Stimulated activated CD4-positive, alpha-beta T cell treated with anti-CD3 and anti-CD28 coated beads, TNF-alpha, amount 100 ng/mL, for 48 hours (primary cell): ENCODE measurements at regions not wholly inside any gene's neighbourhood (a gene's known extent, or its start where the extent isn't known, plus 50 kb on each side); places are given as distances from the start of the nearest gene placed in this dataset.

Source experiments
- DNase-seq, 3 donors: peaks; one replicate each; pipeline ENCODE4 v3.0.0-alpha.2; 2020; ENCODE audit warnings: low read depth in 3 of 3

GRCh38 chr11:92533657-92534335, 309.2 kb downstream of the FAT3 start:
- DNase-seq: no peak

GRCh38 chr11:92536883-92537282, 312.3 kb downstream of the FAT3 start:
- DNase-seq: no peak

- DNase-seq: no peak
These were observed 315.5 kb downstream of the FAT3 start for GRCh38 chr11:92540096-92540495.

GRCh38 chr11:92545906-92546471, 321.4 kb downstream of the FAT3 start:
- DNase-seq: no peak

GRCh38 chr11:92546603-92547002, 322.0 kb downstream of the FAT3 start:
- DNase-seq: no peak

GRCh38 chr11:92550411-92550810, 325.8 kb downstream of the FAT3 start:
- DNase-seq: no peak

- DNase-seq: no peak
These were observed 326.3 kb downstream of the FAT3 start for GRCh38 chr11:92550871-92551270.

GRCh38 chr11:92552942-92553341, 328.3 kb downstream of the FAT3 start:
- DNase-seq: no peak

GRCh38 chr11:92554688-92555087, 330.1 kb downstream of the FAT3 start:
- no peak for DNase-seq

GRCh38 chr11:92556431-92556830, 331.8 kb downstream of the FAT3 start:
- DNase-seq: no peak

- no peak for DNase-seq
These were observed 333.3 kb downstream of the FAT3 start for GRCh38 chr11:92557879-92558278.

- DNase-seq: no peak
These were observed 333.7 kb downstream of the FAT3 start for GRCh38 chr11:92558323-92558722.

- DNase-seq: no peak
These were observed 345.1 kb downstream of the FAT3 start for GRCh38 chr11:92569726-92570125.

GRCh38 chr11:92572559-92572958, 347.9 kb downstream of the FAT3 start:
- DNase-seq: no peak

- no peak for DNase-seq
These were observed 351.7 kb downstream of the FAT3 start for GRCh38 chr11:92576315-92576714.

GRCh38 chr11:92580908-92581307, 356.3 kb downstream of the FAT3 start:
- DNase-seq: no peak

- no peak for DNase-seq
These were observed 363.8 kb downstream of the FAT3 start for GRCh38 chr11:92588393-92588792.

GRCh38 chr11:92589512-92589911, 364.9 kb downstream of the FAT3 start:
- no peak for DNase-seq

- DNase-seq: no peak
These were observed 366.9 kb downstream of the FAT3 start for GRCh38 chr11:92591521-92591920.

- no peak for DNase-seq
These were observed 369.6 kb downstream of the FAT3 start for GRCh38 chr11:92594251-92594650.

- no peak for DNase-seq
These were observed 370.4 kb downstream of the FAT3 start for GRCh38 chr11:92595052-92595451.

- DNase-seq: no peak
These were observed 372.1 kb downstream of the FAT3 start for GRCh38 chr11:92596596-92597317.

- no peak for DNase-seq
These were observed 368.4 kb upstream of the MTNR1B start for GRCh38 chr11:92601048-92601447.
